HG03457 (cell line): ENCODE measurements at regions not wholly inside any gene's neighbourhood (a gene's known extent, or its start where the extent isn't known, plus 50 kb on each side); places are given as distances from the start of the nearest gene placed in this dataset.
"Not testable (repeated sequence)": the region's sequence is repeated elsewhere in the genome, so short reads cannot be mapped to it uniquely, and the experiment has no call there.

ENCODE experiments used
- ATAC-seq: cut with Tn5 transposase; IDR thresholded peaks from one replicate; pipeline ENCODE4 v1.9.1; 2021; ENCODE audit warnings: moderate number of reproducible peaks; ENCODE audit not compliant: unreplicated experiment

DNA sequence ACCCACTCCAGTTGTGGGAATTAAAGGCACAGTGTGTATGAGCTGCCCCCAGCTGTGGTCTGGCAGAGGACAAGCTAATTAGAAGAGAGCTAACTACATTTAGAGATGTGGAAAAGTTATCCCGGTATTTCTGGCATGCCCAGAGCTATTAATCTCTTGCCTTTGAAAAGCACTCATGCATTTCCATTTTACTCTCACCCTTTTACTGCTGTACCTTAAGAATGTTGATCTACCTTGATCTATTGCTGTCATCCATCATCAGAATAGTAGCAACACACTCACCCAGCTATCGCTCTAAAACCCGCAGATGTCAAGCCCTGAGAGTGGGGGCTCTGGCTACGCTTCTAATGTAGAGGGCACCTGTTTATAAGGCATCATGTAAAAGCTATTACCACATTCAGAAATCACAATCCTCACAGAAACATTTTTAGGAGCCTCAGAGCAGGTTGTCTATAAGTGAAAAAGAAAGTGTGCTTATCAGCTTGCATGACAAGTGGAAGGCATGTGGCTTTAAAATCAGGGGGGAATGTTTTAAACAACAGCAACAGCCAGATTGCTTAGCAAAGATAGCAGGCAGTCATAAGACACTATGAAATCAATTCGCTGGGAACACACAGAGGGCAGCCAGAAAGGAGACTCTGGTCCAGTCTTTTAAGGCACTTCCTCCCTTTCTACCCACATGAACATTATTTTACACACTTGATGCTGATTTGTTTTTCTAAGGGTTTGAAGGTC, 224.2 kb upstream of the IRS2 start:
- ATAC-seq: no peak

GRCh38 chr13:110008816-110009215, 222.4 kb upstream of the IRS2 start:
- ATAC-seq: no peak

DNA sequence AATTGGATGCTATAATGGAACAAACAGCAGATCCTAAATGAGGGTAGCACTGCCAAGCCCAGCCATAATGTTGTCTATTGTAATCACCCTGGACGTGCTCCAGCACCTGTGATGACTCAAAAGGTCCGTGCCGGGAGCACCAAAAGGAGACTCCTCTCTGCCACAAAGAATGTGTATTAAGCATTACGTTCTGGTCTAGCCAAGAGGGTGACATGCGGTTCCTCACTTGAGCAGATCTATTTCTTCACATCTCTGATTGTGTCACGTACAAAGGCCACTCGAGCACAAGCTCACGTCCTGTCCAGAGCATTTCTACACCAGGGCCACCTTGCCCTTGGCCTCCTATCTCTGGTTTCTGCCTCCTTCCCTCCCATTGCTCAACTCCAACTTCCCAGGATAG, 219.9 kb upstream of the IRS2 start:
- ATAC-seq: no peak

GRCh38 chr13:110005563-110005962, 219.2 kb upstream of the IRS2 start:
- no peak for ATAC-seq

GRCh38 chr13:110004814-110005213, 218.4 kb upstream of the IRS2 start:
- ATAC-seq: no peak

GRCh38 chr13:110001670-110002275, 215.4 kb upstream of the IRS2 start:
- no peak for ATAC-seq

- no peak for ATAC-seq
Observed at GRCh38 chr13:110000534-110001345, 214.4 kb upstream of the IRS2 start.

DNA sequence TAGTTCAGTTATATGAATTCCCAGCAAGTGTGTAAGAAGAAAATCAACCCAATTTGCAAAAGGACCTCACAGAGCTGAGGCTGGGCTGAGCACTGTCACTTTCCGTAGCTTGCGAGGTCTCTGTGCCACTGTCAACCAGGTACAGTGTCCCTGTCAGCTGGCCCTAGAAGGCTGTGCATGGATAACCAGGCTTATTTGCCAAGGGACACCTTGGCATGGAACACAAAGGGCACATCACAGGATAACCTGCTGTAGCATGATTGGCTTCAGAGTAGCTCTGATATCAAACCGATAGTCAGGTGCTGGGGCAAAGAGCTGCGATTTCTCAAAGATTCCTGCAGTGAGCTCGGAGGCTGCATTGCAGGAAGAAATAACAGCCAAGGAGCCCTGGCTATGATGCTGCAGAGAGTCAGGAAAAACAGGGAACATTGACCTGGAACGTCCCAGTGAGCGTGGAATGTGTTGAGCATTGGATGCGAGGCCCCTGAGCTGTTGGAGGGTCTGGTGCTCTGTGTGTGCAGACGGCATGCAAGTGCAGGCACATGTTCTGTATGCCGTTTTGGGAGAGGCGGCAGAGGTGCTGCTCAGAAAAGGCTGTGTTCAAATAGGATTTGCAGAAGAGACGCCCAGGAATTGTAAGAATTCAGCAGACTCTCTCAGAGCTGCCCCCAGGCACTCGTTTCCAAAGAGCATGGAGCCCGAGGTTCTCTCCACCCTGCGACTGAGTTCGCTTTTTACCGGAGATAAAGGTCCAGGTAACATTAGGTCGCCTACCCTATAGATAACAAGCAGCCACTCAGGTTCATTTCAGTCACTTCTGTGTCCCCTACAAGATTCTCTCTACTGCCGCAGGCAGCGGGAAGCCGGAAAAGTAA, 213.5 kb upstream of the IRS2 start:
- no peak for ATAC-seq

- no peak for ATAC-seq
Observed at GRCh38 chr13:109998684-109999533, 212.5 kb upstream of the IRS2 start.

GRCh38 chr13:109998037-109998436, 211.7 kb upstream of the IRS2 start:
- no peak for ATAC-seq

GRCh38 chr13:109997056-109997595, 210.7 kb upstream of the IRS2 start:
- ATAC-seq: not testable (repeated sequence)

GRCh38 chr13:109996404-109996960, 210.1 kb upstream of the IRS2 start:
- ATAC-seq: no peak

DNA sequence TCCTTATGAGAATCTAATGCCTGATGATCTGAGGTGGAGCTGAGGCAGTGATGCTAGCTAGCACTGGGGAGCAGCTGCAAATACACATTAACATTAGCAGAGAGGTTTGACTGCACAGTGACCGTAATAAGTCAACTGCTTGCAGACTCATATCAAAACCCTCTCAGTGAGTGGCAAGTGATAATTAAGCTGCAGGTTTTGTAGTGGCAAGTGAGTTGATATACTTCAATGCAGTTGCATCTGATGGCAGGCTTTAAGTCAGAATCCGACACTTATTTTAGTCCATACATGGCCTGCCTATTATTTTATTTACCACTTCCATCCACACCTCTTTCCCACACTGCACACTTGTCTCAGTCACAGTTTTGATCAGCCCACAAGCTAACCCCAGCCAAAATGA, 209.2 kb upstream of the IRS2 start:
- no peak for ATAC-seq

DNA sequence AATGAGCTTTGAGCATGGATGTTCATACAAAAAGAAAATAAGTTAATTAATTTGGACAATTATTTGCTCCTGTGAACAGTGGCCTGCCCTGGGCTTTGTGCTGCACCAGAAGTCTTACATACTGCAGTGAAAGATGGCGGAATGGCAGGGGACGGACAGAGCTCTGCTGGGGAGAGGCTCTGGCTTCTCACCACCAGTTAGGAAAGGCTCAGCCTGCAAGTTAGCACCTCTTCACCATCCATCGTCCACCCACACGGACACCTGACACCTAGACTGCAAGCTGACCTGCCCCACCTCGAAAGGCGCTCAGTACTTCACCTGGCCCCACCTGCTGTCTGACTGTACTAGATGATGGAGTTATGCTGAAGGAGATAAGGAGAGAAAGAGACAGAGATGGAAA, 203.9 kb upstream of the IRS2 start:
- ATAC-seq: no peak

DNA sequence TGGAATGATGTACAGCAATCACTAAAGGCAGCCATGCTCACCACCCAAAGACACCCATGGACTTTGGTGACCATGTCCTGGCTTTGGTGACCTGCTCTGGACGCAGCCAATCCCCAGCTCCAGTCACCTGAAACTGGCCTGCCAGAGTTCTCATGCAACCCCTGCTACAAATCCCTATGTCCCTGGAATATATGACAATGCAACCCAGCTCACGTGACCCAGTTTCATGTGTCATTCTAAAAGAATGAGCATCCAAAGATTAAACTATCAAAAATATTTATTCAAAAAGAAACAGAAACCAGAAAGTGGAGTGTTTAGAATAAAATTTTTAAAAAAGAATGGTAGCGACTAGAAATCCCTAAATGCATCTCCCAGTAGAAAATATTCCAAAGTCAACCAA, 203.3 kb upstream of the IRS2 start:
- ATAC-seq: no peak

- ATAC-seq: no peak
Observed at GRCh38 chr13:109989155-109989554, 202.8 kb upstream of the IRS2 start.

- ATAC-seq: no peak
Observed at GRCh38 chr13:109986851-109987250, 200.5 kb upstream of the IRS2 start.

- ATAC-seq: no peak
Observed at GRCh38 chr13:109985871-109986450, 199.6 kb upstream of the IRS2 start.

DNA sequence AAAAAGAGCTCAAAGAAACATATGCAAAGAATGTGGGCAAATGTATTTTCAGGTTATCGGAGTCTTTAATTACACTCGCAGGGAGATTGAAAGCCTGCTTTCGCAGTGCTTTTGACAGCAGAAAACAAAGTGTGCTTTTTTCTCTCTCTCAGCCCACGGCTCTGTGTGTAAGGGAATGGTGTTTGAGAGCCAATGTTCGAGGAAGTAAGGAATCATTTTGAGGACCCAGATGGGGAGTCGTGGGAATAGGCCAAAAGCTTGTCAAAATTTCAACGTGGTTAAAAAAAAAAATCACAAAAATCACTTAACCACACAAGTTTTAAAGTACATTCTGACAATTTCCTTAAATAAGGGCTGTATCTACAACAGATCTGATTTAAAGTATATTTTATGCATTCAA, 197.1 kb upstream of the IRS2 start:
- ATAC-seq: no peak
